B cell (primary cell): ENCODE measurements at regions not wholly inside any gene's neighbourhood (a gene's known extent, or its start where the extent isn't known, plus 50 kb on each side); places are given as distances from the start of the nearest gene placed in this dataset.

ENCODE experiments used
- ATAC-seq: fragments of 200-7000 bp; cut with Tn5 transposase; one replicate; pipeline ENCODE4 v1.10.0; 2021; ENCODE audit warnings: low read depth, mild to moderate bottlenecking, moderate number of reproducible peaks, moderate library complexity
- CTCF ChIA-PET: fragments of 350-600 bp; sonication (Branson Sonifier 250); formaldehyde crosslinking; loops from one replicate; lab custom pipeline; 2021; ENCODE audit warnings: antibody characterized with exemption, inconsistent platforms; lab: Charles Lee
- POLR2A ChIA-PET: fragments of 350-600 bp; sonication (Branson Sonifier 250); formaldehyde crosslinking; loops from one replicate; lab custom pipeline; 2021; ENCODE audit warnings: antibody characterized with exemption; lab: Charles Lee
- DNase-seq: peaks from one replicate; pipeline ENCODE4 v3.0.0; 2013
- H2AFZ ChIP-seq: 2 replicates; pipeline ENCODE4 v1.6.1; 2012; ENCODE audit warnings: mild to moderate bottlenecking, low read depth, low read length; ENCODE audit not compliant: insufficient read depth, poor library complexity, severe bottlenecking
- H3K27ac ChIP-seq, 2 donors: 1 replicate in 1 of 2; 2 replicates in 1 of 2; pipeline ENCODE4 v1.5.1; 2012 to 2013; ENCODE audit warnings: low read length in 2 of 2, mild to moderate bottlenecking in 2 of 2, moderate library complexity in 1 of 2
- H3K27me3 ChIP-seq, 4 experiments: fragments of 200-600 bp in 1 of 4; sonication (generic) in 1 of 4; replicated peaks in 1 of 4; 1 replicate in 2 of 4; 2 replicates in 2 of 4; pipeline versions ENCODE4 v1.6.1 to v1.7.0; 2013 to 2016; ENCODE audit warnings: low read length in 3 of 4, mild to moderate bottlenecking in 2 of 4, mixed read lengths in 1 of 4, moderate library complexity in 1 of 4; ENCODE audit not compliant: insufficient read depth in 4 of 4, control insufficient read depth in 3 of 4; ENCODE audit errors: control extremely low read depth in 1 of 4
- H3K36me3 ChIP-seq, 2 experiments: replicated peaks in 1 of 2; 1 replicate in 1 of 2; 2 replicates in 1 of 2; pipeline versions ENCODE4 v1.6.1 to v1.7.1; 2013; ENCODE audit warnings: low read length in 1 of 2; ENCODE audit not compliant: insufficient read depth in 2 of 2, control insufficient read depth in 1 of 2; ENCODE audit errors: control extremely low read depth in 1 of 2, extremely low read depth in 1 of 2
- H3K4me1 ChIP-seq, 2 donors: fragments of 200-600 bp in 1 of 2; sonication (generic) in 1 of 2; 1 replicate in 1 of 2; 2 replicates in 1 of 2; pipeline versions ENCODE4 v1.5.1 to v1.6.1; 2013 to 2017; ENCODE audit warnings: low read length in 2 of 2; ENCODE audit not compliant: control insufficient read depth in 2 of 2, insufficient read depth in 2 of 2
- H3K4me2 ChIP-seq: replicated peaks from 2 replicates; pipeline ENCODE3; 2012; ENCODE audit warnings: mild to moderate bottlenecking, low read depth, low read length; ENCODE audit not compliant: poor library complexity, severe bottlenecking
- H3K4me3 ChIP-seq, 5 experiments: fragments of 200-600 bp in 1 of 5; sonication (generic) in 1 of 5; 1 replicate in 3 of 5; 2 replicates in 2 of 5; pipeline versions ENCODE4 v1.5.1 to v1.7.0; 2011 to 2016; ENCODE audit warnings: low read length in 4 of 5, mild to moderate bottlenecking in 4 of 5, low read depth in 2 of 5, control low read depth in 1 of 5, moderate library complexity in 1 of 5; ENCODE audit not compliant: insufficient read depth in 1 of 5; ENCODE audit errors: control extremely low read depth in 1 of 5, extremely low read depth in 1 of 5
- H3K79me2 ChIP-seq: fragments of 200-600 bp; sonication (generic); one replicate; pipeline ENCODE4 v1.6.0; 2016; ENCODE audit warnings: low read length; ENCODE audit not compliant: control insufficient read depth, insufficient read depth
- H3K9ac ChIP-seq: fragments of 200-600 bp; sonication (generic); 2 replicates; pipeline ENCODE4 v1.6.1; 2017; ENCODE audit warnings: mild to moderate bottlenecking, low read length, moderate library complexity
- H3K9me3 ChIP-seq, 3 donors: one replicate each; pipeline versions ENCODE4 v1.6.1 to v1.7.1; 2013; ENCODE audit warnings: low read length in 2 of 3; ENCODE audit not compliant: control insufficient read depth in 2 of 3, insufficient read depth in 1 of 3; ENCODE audit errors: control extremely low read depth in 1 of 3
- H4K20me1 ChIP-seq: 2 replicates; pipeline ENCODE4 v1.6.0; 2012; ENCODE audit warnings: mild to moderate bottlenecking, low read length; ENCODE audit not compliant: insufficient read depth, control insufficient read depth, poor library complexity, severe bottlenecking
- H3K27ac Mint-ChIP-seq: one replicate; pipeline ENCODE4 v1.8.0; 2021; ENCODE audit warnings: mixed read lengths
- H3K27me3 Mint-ChIP-seq: one replicate; pipeline ENCODE4 v1.8.0; 2021; ENCODE audit warnings: mixed read lengths
- H3K4me1 Mint-ChIP-seq: one replicate; pipeline ENCODE4 v1.8.0; 2021; ENCODE audit warnings: mixed read lengths
- H3K4me3 Mint-ChIP-seq: one replicate; pipeline ENCODE4 v1.8.0; 2021; ENCODE audit warnings: mixed read lengths
- H3K9me3 Mint-ChIP-seq: one replicate; pipeline ENCODE4 v1.8.0; 2022; ENCODE audit warnings: mixed read lengths; ENCODE audit not compliant: insufficient read depth
- CTCF ChIP-seq: fragments of 200-600 bp; IDR thresholded peaks from one replicate; pipeline ENCODE4 v1.8.0; 2022; ENCODE audit warnings: antibody characterized with exemption, mild to moderate bottlenecking
- EZH2 ChIP-seq: IDR thresholded peaks from 2 replicates; pipeline ENCODE4 v1.6.1; 2012; ENCODE audit warnings: borderline replicate concordance, low read depth, mild to moderate bottlenecking, moderate library complexity, low read length; ENCODE audit not compliant: insufficient read depth, poor library complexity, severe bottlenecking
- WGBS: methylation state at CpG from one replicate; pipeline ENCODE4 v1.1.5; 2013; ENCODE audit warnings: missing lambda C conversion rate; ENCODE audit not compliant: insufficient coverage; 5-methylcytosine and 5-hydroxymethylcytosine counted together
- intact Hi-C: fragments of 100-400 bp; cut with micrococcal nuclease; formaldehyde crosslinking; loops from one replicate; pipeline ENCODE4 v1.10.0; 2022

GRCh38 chr2:67532387-67532786 is 135.3 kb downstream of the ETAA1 start:
- H3K9me3 ChIP-seq, result no peaks in the 10 kb centered on the region
- no peaks in the 10 kb centered on the region for H3K36me3 ChIP-seq
- ChIA-PET POLR2A (no interaction called here), CTCF (no interaction called here)
- no peak overlapping the region for H3K9ac ChIP-seq
- H4K20me1 ChIP-seq, result no peaks in the 10 kb centered on the region
- no peak overlapping the region for H3K27ac ChIP-seq
- H2AFZ ChIP-seq, result no peak overlapping the region
- ATAC-seq (no peak), DNase-seq (no peak)
- Mint-ChIP-seq H3K4me3 (no peak overlapping the region), H3K27ac (no peak overlapping the region), H3K27me3 (no peaks in the 10 kb centered on the region), H3K9me3 (peaks cover 3% of the 10 kb centered on the region), H3K4me1 (no peaks in the 10 kb centered on the region)
- WGBS, result 50% methylated on average over 1 of the region's 1 CpG
- no peaks in the 10 kb centered on the region for H3K79me2 ChIP-seq
- TF ChIP-seq CTCF (no peak), EZH2 (no peak)
- intact Hi-C loops, result no loop called here
- H3K27me3 ChIP-seq, result no peaks in the 10 kb centered on the region
- H3K4me1 ChIP-seq, result no peaks in the 10 kb centered on the region
- H3K4me3 ChIP-seq, result no peak overlapping the region
- no peak overlapping the region for H3K4me2 ChIP-seq

GRCh38 chr2:67534745-67535144 is 137.6 kb downstream of the ETAA1 start:
- Mint-ChIP-seq H3K4me1 (no peaks in the 10 kb centered on the region), H3K27ac (no peak overlapping the region), H3K27me3 (no peaks in the 10 kb centered on the region), H3K4me3 (no peak overlapping the region), H3K9me3 (peaks cover 6% of the 10 kb centered on the region)
- CTCF ChIA-PET, result no interaction called here
- Histone ChIP-seq H3K9me3 (peaks cover 0 to 3% (median 0%) of the 10 kb centered on the region in 3 donors), H3K9ac (no peak overlapping the region), H3K27ac (no peak overlapping the region), H3K36me3 (no peaks in the 10 kb centered on the region), H3K4me1 (no peaks in the 10 kb centered on the region), H3K79me2 (no peaks in the 10 kb centered on the region), H4K20me1 (no peaks in the 10 kb centered on the region), H3K27me3 (no peaks in the 10 kb centered on the region), H2AFZ (no peak overlapping the region), H3K4me3 (no peak overlapping the region), H3K4me2 (no peak overlapping the region)
- WGBS, result 91% methylated on average over 1 of the region's 1 CpG
- ATAC-seq (no peak), DNase-seq (no peak)
- POLR2A ChIA-PET, result no interaction called here
- TF ChIP-seq CTCF (no peak), EZH2 (no peak)
- intact Hi-C loops, result no loop called here
